ENCODE measurements at regions not wholly inside any gene's neighbourhood (a gene's known extent, or its start where the extent isn't known, plus 50 kb on each side); places are given as distances from the start of the nearest gene placed in this dataset.

DNA sequence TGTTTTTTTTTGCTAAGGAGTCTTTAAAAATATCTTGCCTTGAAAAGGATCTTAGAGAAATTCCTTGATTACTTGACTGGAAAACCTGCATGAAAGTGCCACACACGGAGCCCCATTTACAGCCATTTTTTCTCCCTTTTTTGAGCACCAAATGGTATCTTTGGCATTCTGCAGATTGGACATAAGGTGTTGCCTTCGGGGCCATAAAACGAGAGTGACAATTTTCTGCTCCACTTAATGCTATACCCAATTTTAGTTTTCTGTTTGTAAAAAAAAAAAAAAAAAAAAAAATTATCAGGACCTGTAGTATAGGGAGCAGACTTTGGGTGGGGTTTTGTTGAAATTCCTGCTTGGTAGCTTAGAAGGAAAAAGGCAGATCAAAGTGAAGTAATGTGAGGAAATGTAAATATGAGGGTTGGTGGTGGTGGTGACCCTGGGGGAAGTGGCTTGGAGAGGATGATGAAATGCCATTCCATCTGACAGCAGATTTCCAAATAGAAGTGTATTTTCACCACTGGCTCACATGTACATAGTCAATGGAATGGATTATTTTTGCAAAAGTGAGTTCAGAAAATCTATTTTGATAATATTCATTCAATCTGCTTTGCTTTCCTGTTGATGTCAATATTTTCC, 212.1 kb upstream of the SOX4 start:
- no peak for DNase-seq (ENCODE audit: low read depth)

DNA sequence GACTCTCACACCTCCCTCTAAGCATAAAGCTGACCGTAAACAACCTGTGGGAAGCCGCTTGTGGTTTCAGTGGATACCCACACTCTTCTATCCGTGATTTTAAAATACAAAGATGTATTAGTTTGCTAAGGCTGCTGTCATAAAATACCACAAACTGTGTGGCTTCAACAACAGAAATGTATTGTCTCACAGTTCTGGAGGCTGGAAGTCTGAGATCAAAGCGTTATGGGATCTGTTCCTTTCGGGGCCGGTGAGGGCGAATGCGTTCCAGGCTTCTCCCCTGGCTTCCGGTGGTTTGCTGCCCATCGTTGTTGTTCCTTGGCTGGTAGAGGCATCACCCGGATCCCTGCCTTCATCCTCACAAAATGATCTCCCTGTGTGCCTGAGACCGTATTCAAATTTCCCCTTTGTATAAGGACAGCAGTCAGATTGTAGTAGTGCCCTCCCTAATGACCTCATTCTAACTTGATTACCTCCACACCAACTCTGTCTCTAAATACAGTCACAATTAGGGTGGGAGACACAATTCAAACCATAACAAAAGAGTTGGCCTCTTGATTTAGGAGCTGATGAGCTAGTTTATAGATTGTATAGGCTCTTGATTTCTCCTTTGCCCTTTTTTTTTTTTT, 210.6 kb upstream of the SOX4 start:
- no peak for DNase-seq (ENCODE audit: low read depth)

DNA sequence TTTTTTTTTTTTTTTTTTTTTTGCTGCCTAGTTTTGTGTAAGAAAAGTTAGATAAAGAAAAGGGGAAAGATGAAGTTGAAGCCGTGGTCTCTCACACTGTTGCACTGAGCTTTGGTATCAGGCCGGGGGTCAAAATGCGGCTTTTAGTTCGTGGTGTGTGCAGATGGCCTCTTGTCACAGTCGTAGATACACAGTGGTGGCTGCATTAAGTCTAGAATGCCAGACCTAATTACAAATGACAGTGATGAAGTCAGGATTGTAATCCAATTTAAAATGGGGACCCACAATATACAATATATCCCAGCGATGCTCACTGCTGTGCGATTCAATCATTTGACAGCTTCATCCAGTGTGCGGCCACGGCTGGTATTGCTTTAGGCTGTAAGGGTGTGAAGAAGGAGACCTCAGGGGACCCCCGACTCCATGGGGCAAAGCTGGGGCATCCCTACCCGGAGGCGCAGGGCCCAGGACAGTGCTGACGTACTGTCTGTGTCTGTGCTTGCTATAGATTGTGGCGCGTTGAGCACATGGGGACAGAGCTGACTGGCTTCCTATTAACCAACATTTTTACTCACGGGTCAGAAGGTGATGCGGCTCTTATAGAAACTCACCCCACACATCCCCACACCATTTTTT, 210.0 kb upstream of the SOX4 start:
- DNase-seq (ENCODE audit: low read depth), result no peak

GRCh38 chr6:21384216-21384615, 209.3 kb upstream of the SOX4 start:
- DNase-seq (ENCODE audit: low read depth), result no peak

DNA sequence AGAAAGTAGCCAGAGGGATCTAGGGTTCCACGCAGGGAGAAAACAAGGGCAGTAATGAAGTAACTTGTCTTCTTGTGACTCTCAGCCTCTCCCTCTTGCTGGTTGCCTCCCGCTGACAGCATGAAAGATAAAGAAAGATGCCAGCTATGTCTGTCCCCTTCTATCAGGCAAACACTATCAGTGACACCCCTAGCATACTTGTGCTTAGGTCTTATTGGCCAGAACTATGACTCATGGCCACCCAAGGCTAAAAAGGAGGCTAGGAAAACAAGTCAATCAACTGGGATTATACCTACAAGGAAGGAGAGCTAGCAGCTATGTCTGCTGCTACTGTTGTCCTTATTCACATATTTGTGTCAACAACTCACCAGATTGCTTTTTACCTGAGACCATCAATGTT, 206.8 kb upstream of the SOX4 start:
- DNase-seq (ENCODE audit: low read depth), result no peak

GRCh38 chr6:21390532-21391213, 202.9 kb upstream of the SOX4 start:
- DNase-seq (ENCODE audit: low read depth), result no peak

GRCh38 chr6:21392177-21392576, 201.4 kb upstream of the SOX4 start:
- DNase-seq (ENCODE audit: low read depth), result no peak

- no peak for DNase-seq (ENCODE audit: low read depth)
These were observed 199.9 kb upstream of the SOX4 start for GRCh38 chr6:21393441-21394165.

DNA sequence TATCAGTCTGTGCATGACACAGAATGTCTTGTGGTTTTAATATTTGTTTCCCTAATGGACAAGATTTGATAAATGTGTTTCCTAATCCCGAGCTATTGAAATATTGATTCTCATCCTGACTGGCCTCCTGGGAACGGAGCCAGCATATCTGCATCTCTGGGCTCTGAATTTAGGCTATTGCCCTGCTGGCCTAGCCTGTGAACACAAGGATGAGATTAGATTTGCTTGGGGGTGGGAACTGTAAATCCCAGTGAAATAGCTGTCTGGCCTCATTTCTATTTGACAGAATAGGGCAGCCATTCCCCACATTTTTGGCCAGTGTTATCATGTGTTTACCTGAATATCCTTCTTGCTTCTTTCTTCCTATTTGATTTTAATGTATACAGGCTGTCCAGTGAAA, 198.4 kb upstream of the SOX4 start:
- no peak for DNase-seq (ENCODE audit: low read depth)

DNA sequence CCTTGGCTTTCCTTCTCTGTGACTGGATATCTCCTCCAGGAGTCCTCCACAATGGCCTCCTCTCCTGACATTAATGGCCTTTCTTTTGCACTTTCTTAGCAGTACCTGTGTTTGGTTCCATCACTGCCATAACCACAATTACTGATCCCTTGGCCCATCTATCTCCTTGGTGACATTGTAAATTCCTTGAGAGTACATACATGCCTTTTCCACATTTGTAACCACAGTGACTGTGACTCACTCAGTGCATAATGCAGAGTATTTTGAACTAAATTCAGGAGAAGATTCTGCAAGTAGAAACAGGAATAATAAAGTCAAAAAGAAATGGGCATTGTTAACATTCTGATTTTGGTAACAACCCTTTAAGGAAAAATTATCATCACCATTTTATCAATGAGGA, 197.2 kb upstream of the SOX4 start:
- no peak for DNase-seq (ENCODE audit: low read depth)

DNA sequence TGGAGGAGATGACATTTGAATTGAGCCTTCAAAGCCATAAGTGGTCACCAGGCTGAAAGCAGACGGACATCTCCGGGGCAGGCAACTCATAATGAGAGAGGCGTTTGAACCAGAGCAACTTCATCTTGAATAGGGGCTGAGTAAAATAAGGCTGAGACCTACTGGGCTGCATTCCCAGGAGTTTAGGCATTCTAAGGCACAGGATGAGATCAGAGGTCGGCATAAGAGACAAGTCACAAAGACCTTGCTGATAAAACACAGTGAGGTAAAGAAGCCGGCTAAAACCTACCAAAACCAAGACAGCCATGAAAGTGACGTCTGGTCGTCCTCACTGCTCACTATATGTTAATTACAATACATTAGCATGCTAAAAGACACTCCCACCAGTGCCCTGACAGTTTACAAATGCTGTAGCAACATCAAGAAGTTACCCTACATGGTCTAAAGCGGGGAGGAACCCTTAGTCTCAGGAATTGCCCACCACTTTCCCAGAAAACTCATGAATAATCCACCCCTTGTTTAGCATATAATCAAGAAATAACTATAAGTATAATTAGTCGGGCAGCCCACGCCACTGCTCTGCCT, 194.7 kb upstream of the SOX4 start:
- no peak for DNase-seq (ENCODE audit: low read depth)

GRCh38 chr6:21402368-21402767, 191.2 kb upstream of the SOX4 start:
- no peak for DNase-seq (ENCODE audit: low read depth)

DNA sequence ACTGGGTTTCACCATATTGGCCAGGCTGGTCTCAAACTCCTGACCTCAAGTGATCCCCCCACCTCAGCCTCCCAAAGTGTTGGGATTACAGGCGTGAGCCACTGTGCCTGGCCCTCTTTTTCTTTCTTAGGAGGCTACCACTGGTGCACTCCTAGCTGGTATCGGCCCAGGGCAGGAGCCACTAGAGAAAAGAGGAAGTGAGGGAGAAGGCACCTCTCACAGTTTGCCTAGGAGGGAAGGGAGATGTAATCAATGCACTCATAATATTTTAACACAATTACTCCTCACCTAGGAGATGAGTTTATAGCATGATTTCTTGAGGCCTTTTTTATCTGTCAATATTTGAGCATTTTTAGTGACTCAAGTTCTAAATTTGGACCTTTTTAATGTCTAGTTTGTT, 189.0 kb upstream of the SOX4 start:
- DNase-seq (ENCODE audit: low read depth), result no peak

- DNase-seq (ENCODE audit: low read depth), result no peak
These were observed 187.2 kb upstream of the SOX4 start for GRCh38 chr6:21406316-21406715.

DNA sequence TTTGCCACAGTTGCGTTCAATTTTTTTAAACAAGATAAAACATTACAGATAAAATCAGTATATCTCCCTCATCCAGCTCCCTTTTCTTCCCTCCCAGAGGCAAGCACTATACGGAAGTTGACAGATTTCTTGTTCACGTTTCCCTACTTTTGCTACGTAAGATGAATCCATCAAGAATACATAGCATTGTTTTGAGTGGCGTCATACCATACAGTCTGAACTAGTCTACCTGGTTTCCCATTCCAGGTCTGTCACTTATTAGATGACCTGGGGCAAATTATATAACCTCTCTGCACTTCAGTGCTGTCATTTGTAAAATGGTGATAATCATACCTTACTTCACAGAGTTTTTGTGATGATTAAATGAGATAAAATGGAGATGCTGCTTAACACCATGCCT, 184.3 kb upstream of the SOX4 start:
- DNase-seq (ENCODE audit: low read depth), result no peak

DNA sequence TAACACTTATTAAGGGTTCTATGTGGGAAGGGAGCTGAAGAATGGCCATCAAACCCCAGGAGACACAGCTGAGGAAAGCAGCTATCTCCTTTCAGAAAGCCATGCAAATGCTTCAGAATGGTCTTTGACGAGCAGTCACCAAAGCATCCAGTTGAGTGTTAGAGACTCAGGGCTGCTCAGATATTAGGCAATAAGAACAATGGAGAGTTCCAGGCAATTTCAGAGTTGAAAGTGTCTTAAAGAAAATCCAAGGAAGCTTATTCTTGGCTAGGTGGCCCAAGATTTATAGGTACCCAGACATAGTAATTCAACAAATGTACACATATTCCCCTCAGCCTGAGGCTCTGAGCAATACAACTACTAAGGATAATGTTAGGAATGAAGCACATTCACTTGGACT, 180.1 kb upstream of the SOX4 start:
- DNase-seq (ENCODE audit: low read depth), result no peak

DNA sequence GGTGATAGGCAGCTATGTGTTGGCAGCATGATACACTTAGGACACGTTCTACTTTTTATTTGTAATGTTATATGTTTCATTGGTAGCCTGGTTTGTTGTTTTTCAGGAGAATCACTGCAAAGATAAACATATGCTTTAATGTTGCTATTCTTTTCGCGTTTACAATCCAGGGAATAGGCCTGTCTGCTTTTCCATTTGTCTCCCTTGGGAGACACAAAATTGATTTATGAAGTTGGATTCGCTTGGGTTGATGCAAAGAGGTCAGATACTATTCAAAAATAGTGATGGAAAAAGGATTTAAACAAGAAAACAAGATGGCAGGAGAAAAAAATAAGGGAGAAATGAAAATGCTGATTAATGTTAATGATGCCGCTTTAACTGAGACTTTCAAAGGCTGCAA, 179.5 kb upstream of the SOX4 start:
- DNase-seq (ENCODE audit: low read depth), result no peak

DNA sequence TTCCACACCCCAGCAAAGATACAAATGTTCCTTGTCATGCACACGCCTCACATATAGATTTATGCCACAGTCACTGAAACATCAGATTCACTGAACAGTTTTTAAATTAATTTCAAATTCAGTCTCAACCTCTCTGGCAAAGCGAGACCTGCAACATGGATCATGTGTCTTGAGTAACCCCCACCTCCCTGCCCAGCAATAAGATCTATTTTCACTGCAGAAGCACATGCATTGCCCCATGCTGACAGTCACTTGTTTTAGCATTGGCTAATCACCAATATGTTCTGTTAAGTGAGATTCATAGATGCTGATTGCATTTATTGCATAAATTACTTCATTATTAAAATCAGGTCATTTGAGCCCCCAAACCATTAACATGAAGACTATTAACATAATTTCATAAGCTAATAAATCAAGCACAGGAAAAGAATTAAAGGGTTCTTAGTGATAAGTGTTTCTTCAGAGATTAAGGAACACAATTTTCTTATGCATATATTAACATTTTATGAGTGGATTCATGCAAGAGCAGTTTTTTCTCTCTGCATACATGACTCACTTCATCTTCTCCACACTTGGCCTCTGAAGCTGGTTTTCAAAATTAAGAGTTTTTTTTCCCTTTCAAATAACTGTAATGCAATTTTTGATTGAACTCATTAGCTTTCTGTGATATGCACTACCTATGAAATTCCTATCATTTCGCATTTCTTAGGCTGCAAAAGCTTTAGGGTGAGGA, 173.2 kb upstream of the SOX4 start:
- DNase-seq (ENCODE audit: low read depth), result no peak

DNA sequence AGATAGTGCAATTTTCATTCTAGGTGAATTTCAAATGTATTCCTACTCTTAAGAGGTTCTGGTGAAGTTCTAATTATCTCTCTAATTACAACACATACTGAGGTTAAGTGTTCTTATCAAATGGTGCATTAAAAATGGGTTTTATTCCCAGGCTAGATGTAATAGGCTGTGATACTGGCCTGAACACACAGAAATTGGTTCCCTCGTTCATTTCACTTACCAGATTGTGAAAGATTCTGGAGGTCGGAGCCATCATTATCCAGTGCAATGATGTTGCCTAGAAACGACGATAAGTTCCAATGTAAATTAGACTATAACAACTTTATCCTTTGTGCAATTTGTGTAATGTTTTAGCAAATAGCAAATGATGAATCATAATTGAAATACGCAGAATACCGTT, 172.6 kb upstream of the SOX4 start:
- DNase-seq (ENCODE audit: low read depth), result no peak

- no peak for DNase-seq (ENCODE audit: low read depth)
These were observed 170.3 kb upstream of the SOX4 start for GRCh38 chr6:21423106-21423854.
